ENCODE measurements at regions not wholly inside any gene's neighbourhood (a gene's known extent, or its start where the extent isn't known, plus 50 kb on each side); places are given as distances from the start of the nearest gene placed in this dataset.
A peak's percentile ranks its signal among the peaks of the same experiment; 100 is the strongest.
"Not testable (repeated sequence)": the region's sequence is repeated elsewhere in the genome, so short reads cannot be mapped to it uniquely, and the experiment has no call there.

DNA sequence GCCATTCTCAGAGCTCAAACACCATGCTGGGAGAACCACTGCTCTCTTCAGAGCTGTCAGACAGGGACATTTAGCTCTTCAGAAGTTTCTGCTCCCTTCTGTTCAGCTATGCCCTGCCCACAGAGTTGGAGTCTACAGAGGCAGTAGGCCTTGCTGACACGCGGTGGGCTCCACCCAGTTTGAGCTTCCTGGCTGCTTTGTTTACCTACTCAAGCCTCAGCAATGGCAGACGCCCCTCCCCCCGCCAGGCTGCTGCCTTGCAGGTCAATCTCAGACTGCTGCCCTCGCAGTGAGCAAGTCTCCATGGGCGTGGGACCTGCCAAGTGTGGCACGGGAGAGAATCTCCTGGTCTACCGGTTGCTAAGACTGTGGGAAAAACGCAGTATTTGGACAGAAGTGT is 93.8 kb upstream of the ZC3H12A start:
- not testable (repeated sequence) for DNase-seq (ENCODE audit: low read depth in 2 of 2)

DNA sequence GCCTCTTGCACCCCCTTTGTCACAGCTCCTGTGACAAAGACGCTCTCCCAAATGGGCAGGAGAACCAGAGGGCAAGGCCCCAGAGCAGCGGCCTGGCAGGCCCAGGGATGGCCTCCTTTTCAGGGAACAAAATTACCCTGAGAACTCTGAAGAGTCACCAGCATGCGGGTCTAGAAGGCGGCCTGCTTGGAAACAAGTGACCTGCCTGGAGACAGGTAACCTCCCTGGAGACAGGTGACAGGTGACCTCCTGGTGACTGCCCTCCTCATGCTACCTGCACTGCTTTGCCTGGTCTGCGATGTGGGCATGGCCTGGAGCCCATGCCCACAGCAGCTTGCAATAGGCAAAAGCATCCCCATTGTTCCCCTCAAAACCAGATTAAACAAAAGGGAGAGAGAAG is 86.5 kb upstream of the ZC3H12A start:
- DNase-seq (ENCODE audit: low read depth in 2 of 2) = no peak

DNA sequence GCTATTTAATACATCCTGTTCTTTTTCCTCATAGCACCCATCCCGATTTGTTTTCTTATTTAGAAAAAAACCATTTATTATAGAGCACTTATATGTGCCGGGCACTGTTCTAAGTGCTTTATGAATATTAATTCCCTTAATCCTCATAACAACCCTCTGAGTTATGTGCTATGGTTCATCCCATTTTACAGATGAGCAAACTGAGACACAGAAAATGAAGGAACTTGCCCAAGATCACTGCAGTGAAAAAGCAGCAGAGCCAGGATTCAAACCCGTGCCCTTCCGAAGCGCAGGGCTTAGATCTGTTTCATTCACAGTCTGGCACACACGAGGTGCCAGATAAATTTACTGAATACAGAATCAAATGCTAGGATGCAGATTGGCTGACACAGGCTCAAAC is 85.1 kb upstream of the ZC3H12A start:
- no peak for DNase-seq (ENCODE audit: low read depth in 2 of 2)

DNA sequence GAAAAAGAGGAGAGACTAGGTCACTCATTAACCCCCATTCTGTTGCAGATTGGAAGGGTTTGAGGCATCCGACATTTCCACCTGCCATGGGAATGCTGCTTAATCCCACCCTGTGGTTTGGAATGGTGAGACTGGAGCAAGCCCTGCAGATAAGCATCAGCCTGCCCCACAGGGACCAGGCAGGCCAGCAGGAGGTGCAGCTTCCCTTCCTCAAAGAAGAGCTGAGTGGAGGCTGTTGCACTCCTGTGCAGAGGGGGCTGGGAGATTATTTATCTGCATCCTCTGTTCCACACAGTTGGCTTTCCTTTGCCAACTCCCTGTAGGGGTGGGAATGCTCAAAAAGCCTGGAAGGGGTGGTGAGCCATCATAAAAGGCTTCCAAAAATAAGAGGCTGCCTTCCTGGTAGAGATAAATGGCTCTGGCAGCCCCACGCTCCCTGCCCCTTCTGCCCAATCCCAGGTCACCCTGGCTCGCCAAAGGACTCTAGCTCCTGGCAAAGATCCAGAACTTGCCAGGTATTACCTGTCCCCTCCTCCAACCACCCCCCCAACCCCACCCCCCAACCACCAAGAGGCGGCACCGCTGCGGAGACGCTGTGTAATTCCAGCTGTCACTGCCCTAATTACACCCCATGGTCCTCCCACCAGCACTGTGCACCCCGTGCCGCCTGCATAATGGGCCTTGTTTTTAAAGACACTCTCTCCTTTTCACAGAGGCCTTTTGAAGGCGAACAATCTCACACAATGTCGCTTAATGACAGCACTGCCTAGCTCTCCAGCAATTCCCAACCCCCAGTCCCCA is 83.0 kb upstream of the ZC3H12A start:
- DNase-seq (ENCODE audit: low read depth in 2 of 2) = no peak

DNA sequence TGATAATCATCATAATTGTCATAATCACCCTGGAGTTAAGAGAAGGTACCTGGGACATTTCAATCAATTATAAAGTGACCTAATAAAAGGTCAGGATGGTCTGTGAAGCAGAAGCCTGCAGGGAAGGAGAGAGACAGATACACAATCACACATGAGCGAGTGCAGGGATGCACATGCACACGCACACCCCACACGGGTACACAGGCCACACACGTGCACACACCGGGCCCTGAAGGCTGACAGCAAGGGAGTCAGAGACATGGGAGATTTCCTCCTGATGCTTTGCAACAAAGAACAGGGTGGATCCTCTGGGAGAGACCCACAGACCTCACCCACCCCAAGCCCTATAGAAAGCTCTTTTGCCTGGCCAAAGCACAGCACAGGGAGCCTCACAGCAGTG is 82.3 kb upstream of the ZC3H12A start:
- no peak for DNase-seq (ENCODE audit: low read depth in 2 of 2)

DNA sequence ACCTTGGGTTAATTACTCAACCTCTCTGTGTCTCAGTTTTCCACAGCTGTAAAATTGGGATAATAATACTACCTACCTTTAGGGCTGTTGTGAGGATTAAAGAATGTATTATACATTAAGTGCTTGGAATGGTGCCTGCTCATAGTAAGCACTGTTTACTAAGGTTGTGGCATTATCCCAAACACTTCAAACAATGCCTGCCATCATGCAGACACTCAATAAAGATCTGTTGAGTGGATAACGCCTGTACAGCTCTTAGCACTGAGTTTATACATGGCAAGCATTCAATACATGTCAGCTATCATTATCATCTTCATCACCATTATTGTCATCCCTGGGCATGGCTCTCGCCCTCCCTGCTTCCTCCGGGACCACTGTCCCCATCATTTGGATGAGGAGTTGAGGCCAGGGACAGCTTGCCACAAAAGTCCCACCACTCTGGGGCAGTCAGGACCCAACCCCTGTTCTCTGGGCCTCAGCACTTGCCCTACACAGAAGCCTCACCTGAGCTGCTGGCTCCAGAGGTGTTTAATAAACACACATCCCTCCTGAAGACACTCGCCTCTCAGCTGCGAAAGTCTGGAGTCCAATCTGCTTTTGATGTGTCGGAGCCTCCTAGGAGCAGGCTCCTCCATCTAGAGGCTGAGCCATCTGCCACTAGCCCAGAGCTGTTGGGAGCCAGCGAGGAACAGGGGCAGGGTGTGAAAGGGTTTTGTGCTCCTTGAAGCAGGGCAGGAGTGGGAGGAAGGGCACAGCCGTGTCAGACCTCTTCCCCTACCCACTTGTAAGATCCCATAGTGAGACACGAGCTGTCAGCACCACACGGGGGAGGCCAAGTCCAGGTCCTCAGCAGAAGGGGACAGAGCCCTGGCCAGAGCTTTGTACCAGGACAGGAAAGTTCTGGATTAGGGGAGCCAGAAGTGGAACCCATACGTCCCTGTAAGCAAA is 80.9 kb upstream of the ZC3H12A start:
- DNase-seq (ENCODE audit: low read depth in 2 of 2) = no peak

DNA sequence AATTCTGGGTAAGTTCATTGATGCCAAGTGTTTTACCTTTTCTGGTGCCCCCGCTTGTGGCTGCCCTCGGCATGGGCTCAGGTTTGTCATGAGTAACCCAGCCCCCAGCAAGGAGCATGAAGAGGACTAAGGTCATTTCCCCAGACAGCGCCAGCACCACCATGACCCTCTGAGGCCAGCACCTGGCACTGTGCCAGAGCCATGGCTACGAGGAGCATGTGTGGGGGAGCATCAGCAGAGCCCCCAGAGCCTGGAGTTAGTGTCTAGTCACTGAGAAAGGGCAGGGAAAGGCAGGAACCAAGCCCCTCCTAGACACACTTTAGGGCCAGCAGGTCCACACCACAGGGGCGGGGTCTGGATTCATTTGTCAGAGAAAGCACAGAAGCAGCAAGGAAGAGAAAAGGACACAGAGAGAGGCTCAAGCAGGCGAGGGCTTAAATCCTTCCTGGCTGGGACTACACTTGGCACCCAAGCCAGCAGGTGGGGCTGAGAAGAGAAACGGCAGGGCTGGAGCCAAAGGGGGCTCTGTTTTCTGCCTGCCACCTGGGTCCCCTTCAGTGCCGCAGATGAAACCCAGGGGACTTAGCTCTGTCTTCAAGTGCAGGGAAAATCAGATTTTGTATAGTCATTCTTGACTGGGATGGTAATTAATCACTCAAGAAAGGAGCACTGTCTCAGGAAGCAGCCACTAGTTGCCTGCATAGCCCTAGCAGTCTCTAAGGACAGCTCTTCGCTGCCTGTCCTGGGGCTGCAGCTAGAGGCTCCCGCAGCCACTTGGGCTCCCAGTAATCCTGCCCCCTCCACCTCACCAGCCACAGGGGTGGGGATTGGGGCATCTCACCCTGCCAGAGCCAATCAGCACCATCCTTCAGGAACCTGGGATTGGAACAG is 79.6 kb upstream of the ZC3H12A start:
- no peak for DNase-seq (ENCODE audit: low read depth in 2 of 2)

DNA sequence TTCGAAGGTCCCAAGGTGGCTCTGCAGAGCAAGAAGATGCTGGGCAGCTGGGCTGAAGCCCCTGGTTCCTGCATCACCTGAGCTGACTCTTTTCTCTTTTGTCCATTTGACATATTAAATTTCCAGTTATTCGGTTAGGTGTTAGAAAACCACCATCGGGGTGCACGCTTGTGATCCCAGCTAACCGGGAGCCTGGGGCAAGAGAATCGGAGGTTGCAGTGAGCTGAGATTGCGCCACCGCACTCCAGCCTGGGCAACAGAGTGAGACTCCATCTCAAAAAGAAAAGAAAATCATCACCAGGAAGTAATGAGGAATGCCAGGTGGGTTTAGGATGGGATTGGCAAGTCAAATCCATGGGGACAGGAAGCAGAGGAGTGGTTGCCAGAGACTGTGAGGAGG is 76.3 kb upstream of the ZC3H12A start:
- DNase-seq (ENCODE audit: low read depth in 2 of 2) = no peak

DNA sequence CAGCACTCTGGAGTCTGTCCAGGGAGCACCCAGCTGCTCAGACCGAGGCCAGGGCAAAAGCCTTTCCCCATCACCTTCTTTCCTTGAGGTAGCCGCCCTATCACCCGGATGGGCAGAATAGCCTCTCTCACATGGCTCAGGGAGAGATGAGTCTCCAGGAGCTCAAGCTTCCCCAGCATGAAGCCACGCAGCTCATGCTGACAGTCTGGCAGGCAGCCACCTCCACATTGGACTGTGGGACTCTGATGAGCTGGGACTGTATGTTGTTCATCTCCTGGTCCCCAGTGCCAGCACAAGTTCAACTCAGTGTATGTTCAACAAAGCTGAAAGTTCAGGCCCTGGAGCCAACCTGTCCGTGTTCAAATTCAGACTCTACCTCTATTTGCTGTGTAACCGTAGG is 75.2 kb upstream of the ZC3H12A start:
- no peak for DNase-seq (ENCODE audit: low read depth in 2 of 2)

DNA sequence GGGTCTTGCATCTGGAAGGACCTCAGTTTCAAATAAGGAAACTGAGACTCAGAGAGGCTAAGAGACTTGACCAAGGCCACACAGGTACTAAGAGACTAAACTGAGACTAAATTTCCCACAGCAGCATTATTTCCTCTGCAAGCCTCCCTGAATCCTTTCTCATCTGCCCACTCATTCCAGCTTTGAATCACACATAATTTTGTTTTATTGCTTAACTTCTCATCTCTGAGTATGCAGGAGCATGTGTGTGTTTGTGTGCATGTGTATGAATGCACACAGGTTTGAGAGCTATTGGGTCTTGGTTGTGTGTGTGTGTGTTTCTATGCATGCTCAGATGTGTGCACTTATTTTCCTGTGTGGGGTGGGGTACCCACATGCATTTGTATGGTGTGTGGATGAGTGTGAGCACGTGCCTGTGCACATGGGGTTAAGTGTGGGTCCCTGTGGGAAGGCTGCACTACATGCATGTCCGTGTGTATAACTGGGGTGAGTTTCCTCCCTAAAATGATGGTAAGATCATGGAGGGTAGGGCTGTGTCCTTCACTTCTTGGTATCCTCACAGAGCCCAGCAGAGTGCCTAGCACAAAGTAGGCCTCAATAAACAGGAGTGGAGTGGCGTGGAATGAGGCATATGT is 74.4 kb upstream of the ZC3H12A start:
- DNase-seq (ENCODE audit: low read depth in 2 of 2) = no peak

DNA sequence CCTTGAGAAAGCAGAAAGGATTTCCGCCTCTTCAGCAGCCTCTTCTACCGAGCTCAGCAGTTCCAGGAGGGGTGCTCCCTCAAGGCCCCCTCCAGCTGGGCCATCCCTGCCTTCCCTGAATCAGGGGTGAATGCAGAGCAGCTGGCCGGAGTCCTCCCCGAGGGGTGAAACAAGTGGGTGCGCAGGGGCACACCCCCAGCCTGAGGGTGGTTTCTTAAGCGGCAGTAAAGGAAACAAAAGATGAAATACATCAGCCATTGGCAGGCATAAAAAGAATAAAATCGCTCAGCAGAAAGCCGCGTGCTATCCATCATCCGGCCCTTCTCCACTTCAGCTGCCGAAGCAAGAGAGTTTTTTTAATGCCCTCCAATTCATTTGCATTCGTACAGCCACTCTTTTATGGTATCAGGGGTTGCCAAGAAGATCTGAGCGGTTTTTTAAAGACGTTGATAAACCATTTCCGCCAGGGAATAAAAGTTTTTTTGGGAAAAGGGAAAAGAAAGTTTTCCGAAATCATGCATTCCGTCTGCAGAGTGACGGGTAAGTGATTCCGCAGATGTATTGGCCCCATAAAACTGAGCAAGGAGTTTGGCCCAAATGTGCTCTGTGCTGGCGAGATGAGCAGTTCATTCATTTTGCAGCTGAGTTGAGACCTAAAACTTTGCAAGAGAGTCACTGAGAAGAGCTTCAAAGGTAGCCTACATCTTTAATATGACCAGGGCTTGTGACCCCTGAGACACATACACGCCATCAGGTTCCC is 73.7 kb upstream of the ZC3H12A start:
- no peak for DNase-seq (ENCODE audit: low read depth in 2 of 2)

DNA sequence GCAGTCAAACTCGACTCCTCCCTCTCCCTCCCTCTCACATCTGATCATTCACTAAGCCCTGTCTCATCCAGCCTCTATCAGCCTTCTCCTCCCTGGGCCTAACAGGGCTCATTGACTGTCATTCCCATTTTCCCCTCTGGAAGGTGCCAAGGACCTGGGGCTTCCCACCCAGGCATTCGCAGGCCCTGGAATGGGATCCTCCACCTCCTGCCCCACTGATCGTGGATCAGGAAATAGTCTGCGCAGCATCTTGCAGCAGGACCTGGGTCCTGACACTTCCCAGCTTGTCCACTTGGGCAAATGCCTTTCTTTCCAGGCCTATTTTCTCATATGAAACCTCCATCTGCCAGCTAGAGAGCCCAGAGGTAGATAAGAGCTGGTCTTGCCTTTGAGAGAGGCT is 71.2 kb upstream of the ZC3H12A start:
- DNase-seq (ENCODE audit: low read depth in 2 of 2) = no peak

DNA sequence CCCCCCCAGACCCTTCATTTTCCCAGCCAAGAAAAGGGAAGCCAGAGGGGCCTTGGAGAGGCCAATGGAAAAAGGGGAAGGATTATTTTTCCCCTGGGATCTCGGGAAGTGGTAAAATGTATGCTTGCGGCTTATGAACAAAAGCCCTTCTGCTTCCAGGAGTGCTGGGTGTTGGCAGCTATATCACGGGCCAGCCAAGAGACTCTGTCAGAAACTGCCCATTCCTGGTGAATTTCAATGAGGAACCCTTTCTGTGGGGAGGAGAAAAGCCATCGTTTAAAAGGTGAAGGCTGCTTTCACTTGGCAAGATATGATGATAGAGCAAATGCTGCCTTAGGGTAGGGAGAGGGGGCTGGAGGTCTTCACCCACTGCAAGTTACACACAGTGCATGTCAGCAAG is 69.7 kb upstream of the ZC3H12A start:
- no peak for DNase-seq (ENCODE audit: low read depth in 2 of 2)

DNA sequence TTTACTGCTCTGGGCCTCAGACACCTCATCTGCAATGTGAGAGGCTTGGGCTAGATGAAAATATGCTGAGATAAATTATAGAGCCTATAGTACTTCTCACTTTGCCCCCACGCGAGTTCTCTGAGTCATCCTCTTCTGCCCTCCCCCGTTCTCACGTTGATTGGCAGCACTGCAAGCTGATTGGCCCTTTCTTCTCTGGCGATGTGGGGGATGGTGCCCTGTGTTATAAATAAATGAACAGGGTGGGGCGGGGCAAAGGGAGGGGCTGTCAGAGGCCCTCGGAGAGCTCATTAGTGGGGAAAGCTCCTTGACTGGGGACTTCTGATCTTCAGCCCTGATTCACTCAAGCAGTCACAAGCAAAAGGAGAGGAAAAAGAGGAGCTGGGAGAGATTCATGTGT is 64.3 kb upstream of the ZC3H12A start:
- no peak for DNase-seq (ENCODE audit: low read depth in 2 of 2)

DNA sequence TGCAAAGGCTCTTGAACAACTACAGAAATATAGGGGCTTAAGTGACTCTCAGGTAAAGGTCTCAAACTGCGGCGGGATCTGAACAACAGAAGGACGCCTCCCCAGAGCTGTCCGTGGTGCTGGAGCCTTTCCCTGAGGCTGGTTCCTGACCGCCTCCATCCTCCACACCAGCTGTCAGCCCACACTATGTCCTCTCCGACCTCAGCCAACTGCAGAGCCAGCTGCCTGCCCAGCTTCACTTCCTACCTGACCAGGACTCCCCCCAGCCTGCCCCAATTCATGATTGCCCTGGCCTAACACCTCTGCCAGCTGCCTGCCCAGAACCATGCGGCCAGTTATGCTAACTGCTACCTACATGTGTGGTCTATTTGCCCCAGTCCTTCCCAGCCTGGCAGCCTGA is 63.6 kb upstream of the ZC3H12A start:
- DNase-seq (ENCODE audit: low read depth in 2 of 2) = peak in 1 of 2 donors; percentile 2

DNA sequence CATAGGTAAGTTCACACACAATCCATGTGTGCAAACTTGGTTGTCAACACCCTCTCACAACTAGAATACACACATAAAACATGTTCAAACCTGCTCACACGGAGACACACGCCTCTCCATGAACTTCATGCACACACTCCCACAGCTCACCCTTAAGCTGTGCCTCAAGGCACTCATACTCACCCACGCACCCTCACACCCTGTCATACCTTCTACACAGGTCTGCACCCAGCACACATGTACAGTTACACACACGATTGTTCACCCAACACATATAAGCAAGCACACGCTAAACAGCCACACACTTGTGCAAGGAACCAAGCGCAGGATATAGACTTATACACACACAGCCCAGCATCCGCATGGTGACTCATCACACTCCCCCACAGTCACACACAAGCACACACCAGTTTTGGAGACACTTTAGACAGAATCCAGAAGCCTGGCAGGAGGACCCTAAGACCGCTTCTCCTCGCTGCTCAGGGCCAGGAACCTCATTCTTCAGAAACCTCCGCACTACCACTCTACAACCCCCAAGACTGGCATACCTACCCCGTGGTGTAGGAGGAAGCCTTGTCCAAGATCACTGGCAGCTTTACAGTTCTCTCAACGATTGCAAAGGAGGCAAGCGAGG is 58.7 kb upstream of the ZC3H12A start:
- DNase-seq (ENCODE audit: low read depth in 2 of 2) = no peak

DNA sequence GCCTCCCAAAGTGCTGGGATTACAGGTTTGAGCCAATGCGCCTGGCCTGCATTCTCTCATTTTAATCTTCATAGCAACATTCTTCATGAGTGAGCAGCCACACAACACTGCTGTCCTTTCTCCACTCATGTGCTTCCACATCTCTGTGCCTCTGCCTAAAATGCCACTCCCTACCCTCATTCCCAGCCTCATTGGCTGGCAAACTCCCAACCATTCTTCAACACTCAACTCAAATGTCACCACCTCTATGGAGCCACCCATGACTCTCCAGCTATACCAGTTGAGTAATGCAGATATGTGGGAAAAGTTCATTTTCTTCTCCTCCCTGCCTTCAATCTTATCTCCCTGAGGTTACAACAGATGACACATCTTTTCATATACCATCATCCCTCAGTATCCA is 53.9 kb upstream of the ZC3H12A start:
- no peak for DNase-seq (ENCODE audit: low read depth in 2 of 2)

DNA sequence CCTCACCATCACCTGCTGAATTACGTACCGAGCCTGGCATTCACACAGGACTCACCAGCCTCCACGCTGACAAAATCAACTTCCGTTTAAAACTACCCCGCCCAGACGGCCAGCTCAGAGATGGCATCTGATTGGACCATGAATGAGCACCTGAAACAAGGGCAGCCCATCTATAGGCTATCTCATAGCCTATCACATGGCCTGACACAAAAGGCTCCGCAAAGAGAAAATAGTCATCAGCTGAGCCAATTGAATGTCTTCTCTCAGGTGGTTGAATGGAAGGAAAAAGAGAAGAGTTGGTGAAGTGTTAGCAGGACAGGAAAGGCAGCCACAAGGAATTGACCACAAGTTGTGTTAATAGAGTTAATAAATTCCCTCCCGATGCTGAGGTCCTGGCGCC is 50.6 kb upstream of the ZC3H12A start:
- DNase-seq (ENCODE audit: low read depth in 2 of 2) = no peak

DNA sequence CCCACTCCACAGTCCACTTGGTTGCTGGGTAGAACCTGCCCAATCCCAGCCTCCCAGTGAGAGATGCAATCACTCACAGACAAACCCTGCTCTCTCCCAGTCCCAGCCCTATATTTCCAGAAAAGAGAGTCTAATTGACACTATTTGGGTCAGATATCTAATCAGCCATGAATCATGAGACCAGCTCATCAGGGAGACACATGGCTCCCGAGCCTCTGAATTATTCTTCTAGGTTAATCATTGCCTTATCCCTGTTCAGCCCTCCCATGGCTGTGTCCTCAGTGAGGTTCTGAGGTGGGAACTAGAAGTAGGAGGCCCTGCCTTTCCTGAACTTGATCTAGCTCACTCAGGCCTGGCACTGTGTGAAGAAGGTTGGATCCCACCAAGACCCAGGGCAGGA is 49.9 kb upstream of the ZC3H12A start:
- DNase-seq (ENCODE audit: low read depth in 2 of 2) = no peak

Data from stimulated activated CD8-positive, alpha-beta memory T cell treated with anti-CD3 and anti-CD28 coated beads, Interleukin-2, amount 100 ng/mL, for 48 hours (primary cell).